Astrocyte of the spinal cord (primary cell): ENCODE measurements at regions not wholly inside any gene's neighbourhood (a gene's known extent, or its start where the extent isn't known, plus 50 kb on each side); places are given as distances from the start of the nearest gene placed in this dataset.

Source experiments
- DNase-seq: peaks from one replicate; pipeline ENCODE4 v3.0.0; 2011; ENCODE audit warnings: low read depth, low spot score
- H3K4me3 ChIP-seq: 2 replicates; pipeline ENCODE4 v1.5.1; 2011; ENCODE audit warnings: low read depth, mild to moderate bottlenecking, low read length, moderate library complexity
- in situ Hi-C: cut with HindIII; loops from 2 replicates; pipeline ENCODE4 v1.10.0; 2017; ENCODE audit warnings: low sequenced_read_pairs
- TF ChIP-seq, protein P1 (sequence below): IDR thresholded peaks from 2 replicates; pipeline ENCODE4 v1.5.1; 2012; ENCODE audit warnings: low read depth, mild to moderate bottlenecking, low read length, inconsistent platforms

DNA sequence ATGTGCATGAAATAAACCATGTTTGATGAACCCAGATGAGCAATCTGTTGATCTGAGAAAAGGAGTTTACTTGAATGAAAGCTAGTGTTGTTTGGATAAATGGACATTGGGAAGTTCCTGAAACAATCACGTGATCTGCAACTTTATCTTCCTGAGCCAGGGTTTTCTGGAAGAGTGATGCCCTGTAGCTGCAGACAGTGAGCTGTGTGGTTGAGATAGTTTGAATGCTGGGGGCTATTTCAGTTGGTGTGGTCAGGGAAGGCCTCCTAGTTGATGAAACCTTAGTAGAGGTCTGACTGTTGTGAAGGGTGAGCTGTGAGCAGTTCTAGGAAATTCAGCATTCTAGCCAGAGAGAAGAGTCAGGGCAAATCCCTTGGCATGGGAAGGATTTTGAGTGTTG lies 643.7 kb downstream of the UTRN start:
- no peak overlapping the region for H3K4me3 ChIP-seq
- in situ Hi-C loops = no loop called here
- DNase-seq = no peak
- TF ChIP-seq, protein P1, sequence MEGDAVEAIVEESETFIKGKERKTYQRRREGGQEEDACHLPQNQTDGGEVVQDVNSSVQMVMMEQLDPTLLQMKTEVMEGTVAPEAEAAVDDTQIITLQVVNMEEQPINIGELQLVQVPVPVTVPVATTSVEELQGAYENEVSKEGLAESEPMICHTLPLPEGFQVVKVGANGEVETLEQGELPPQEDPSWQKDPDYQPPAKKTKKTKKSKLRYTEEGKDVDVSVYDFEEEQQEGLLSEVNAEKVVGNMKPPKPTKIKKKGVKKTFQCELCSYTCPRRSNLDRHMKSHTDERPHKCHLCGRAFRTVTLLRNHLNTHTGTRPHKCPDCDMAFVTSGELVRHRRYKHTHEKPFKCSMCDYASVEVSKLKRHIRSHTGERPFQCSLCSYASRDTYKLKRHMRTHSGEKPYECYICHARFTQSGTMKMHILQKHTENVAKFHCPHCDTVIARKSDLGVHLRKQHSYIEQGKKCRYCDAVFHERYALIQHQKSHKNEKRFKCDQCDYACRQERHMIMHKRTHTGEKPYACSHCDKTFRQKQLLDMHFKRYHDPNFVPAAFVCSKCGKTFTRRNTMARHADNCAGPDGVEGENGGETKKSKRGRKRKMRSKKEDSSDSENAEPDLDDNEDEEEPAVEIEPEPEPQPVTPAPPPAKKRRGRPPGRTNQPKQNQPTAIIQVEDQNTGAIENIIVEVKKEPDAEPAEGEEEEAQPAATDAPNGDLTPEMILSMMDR = no peak

DNA sequence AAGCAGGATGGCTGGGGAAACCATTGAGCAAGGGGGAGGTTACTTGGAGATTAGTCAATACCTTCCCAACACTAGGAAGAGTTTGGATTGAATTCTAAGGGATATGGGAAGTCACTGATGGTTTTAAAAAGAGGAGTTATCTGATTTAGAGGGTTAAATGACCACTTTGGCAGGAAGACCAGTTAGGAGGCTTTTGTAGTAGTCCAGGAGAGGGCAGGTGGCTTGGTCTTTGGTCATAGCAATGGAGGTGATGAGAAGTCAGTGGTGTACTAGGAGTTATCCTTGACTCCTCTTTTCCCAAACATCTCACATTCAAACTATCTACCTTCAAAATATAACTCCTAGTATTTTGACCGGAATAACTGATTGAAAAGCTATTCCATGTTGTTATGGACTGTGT lies 644.1 kb downstream of the UTRN start:
- in situ Hi-C loops = no loop called here
- TF ChIP-seq, protein P1 = no peak
- no peak overlapping the region for H3K4me3 ChIP-seq
- no peak for DNase-seq

DNA sequence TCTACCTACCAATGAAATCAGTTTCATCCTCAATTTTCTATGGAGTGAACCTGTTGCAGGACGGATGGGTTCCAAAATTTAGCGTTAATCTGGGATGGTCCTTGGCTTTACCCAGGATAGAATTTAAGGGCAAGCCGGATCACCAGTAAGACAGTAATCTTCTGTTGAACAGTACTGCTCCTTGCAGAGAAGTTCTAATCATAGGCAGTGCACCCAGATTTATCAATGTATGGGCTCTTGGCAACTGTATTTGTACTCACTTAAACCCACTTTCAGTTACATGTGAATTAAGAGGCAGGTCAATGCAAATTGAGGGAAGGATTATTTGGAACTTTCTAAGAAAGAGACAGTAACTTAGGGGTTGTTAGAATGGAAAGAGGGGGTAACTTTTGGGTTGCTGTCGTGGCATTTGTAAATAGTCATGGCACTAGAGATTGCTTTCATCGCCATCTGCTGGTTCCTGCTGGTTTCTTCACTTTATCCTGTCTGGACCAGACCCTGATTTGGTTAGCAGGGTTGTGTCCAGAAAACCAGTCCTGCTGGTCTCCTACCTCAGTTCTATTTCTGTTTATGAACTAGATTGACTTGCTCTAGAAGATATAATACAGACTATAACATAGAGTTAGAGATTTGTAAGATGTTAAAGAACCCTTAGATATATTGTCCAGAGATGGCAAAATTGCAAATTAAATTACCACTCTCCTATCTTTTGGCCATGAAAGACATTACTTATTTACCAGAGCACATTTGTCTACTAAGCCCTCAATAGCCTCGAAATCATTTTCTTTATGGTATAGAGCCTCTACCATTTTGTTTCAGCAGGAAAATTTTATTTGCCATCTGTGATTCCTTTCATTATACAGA lies 646.3 kb downstream of the UTRN start:
- in situ Hi-C loops = no loop called here
- DNase-seq = peak; percentile 41
- TF ChIP-seq, protein P1 = peak; percentile 77

DNA sequence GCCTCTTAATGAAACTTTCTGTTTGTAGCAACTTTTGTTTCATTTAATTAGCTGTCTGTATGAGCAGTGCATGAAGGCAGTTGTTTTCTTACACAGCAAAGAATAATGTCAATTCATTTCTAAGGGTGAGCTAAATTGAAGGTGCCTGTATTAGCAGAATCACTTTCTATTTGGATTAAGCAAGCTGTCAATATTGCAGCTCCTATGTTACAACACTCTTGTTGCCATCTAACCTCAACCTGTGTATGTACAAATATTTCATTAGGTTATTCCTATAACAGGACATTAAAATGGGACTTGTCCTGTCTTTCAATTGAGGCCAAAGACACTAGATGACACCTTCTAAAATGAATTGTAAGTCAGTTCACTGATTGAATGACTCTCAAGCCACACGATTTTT lies 647.5 kb downstream of the UTRN start:
- in situ Hi-C loops = no loop called here
- TF ChIP-seq, protein P1 = no peak
- DNase-seq = no peak
- no peak overlapping the region for H3K4me3 ChIP-seq

More for the DNA sequence above, 646.3 kb downstream of the UTRN start:
- H3K4me3 ChIP-seq = no peak overlapping the region

DNA sequence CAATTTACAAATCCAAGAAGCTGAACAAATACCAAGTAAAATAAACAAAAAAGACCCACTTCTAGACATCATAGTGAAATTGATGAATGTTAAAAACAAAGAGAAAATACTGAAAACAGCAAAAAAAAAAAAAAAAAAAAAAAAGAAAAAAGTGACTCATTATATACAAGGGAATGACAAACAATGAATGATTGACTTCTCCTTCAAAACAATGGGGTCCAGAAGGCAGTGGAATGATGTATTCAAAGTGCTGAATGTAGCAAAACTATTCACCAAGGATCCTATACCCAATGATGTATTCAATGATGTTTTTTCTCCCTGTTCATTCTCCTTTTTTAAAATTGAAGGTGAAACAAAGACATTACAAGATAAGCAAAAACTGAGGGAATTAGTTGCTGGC lies 650.0 kb downstream of the UTRN start:
- in situ Hi-C loops = no loop called here
- no peak overlapping the region for H3K4me3 ChIP-seq
- no peak for DNase-seq
- TF ChIP-seq, protein P1 = no peak

DNA sequence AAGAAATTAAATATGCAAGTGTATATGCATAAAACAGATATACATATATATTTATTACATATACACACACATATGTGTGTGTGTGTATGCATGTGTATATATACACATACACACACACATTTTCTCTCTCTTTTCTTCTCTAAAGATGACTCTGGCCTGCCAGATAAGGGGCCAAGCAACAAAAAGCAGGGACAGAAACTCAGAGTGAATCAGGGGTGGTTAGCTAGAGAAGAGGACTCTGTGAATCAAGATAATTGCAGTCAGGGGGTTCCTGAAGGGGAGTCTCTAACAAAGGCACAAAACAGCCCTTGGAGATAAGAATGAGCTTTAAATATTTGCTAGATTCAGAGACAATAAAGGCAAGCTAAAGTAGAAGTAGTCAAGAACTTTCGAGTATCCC lies 650.5 kb downstream of the UTRN start:
- in situ Hi-C loops = no loop called here
- no peak for DNase-seq
- H3K4me3 ChIP-seq = no peak overlapping the region
- TF ChIP-seq, protein P1 = no peak
